Osteoblast (primary cell): ENCODE measurements at regions not wholly inside any gene's neighbourhood (a gene's known extent, or its start where the extent isn't known, plus 50 kb on each side); places are given as distances from the start of the nearest gene placed in this dataset.
"Not testable (repeated sequence)": the region's sequence is repeated elsewhere in the genome, so short reads cannot be mapped to it uniquely, and the experiment has no call there.

Experiments used
- DNase-seq: peaks from one replicate; pipeline ENCODE4 v3.0.0; 2011; ENCODE audit warnings: low spot score, mixed read lengths; ENCODE audit not compliant: insufficient read length; ENCODE audit errors: missing footprints
- H2AFZ ChIP-seq: 2 replicates; pipeline ENCODE4 v1.6.0; 2011; ENCODE audit warnings: mild to moderate bottlenecking, low read length
- H3K27ac ChIP-seq: 2 replicates; pipeline ENCODE4 v1.5.1; 2011; ENCODE audit warnings: mild to moderate bottlenecking, low read depth, low read length, moderate library complexity
- H3K27me3 ChIP-seq: 2 replicates; pipeline ENCODE4 v1.6.0; 2012; ENCODE audit warnings: mild to moderate bottlenecking, control low read depth, inconsistent platforms, low read length, moderate library complexity; ENCODE audit not compliant: insufficient read depth
- H3K36me3 ChIP-seq: 2 replicates; pipeline ENCODE4 v1.5.1; 2011; ENCODE audit warnings: mild to moderate bottlenecking, low read length, control low read depth, moderate library complexity; ENCODE audit not compliant: insufficient read depth
- H3K4me1 ChIP-seq: 2 replicates; pipeline ENCODE4 v1.5.1; 2011; ENCODE audit warnings: mild to moderate bottlenecking, low read length, control low read depth, moderate library complexity; ENCODE audit not compliant: insufficient read depth
- H3K4me2 ChIP-seq: 2 replicates; pipeline ENCODE4 v1.6.0; 2011; ENCODE audit warnings: mild to moderate bottlenecking, low read length; ENCODE audit not compliant: insufficient read depth
- H3K4me3 ChIP-seq: fragments of 200-600 bp; sonication (generic); 3 replicates; pipeline ENCODE4 v1.5.1; 2012; ENCODE audit warnings: mild to moderate bottlenecking, low read length, inconsistent platforms; ENCODE audit not compliant: insufficient read depth
- H3K79me2 ChIP-seq: 2 replicates; pipeline ENCODE4 v1.6.0; 2012; ENCODE audit warnings: mild to moderate bottlenecking, low read length, control low read depth, inconsistent platforms; ENCODE audit not compliant: insufficient read depth
- H3K9me3 ChIP-seq: 2 replicates; pipeline ENCODE4 v1.5.1; 2011; ENCODE audit warnings: low read depth, low read length, control low read depth
- H4K20me1 ChIP-seq: 2 replicates; pipeline ENCODE4 v1.6.0; 2012; ENCODE audit warnings: mild to moderate bottlenecking, low read length, control low read depth; ENCODE audit not compliant: insufficient read depth
- TF ChIP-seq, protein P1 (sequence below): IDR thresholded peaks from 2 replicates; pipeline ENCODE4 v1.5.1; 2011; ENCODE audit warnings: mild to moderate bottlenecking, low read depth, low read length, moderate library complexity; ENCODE audit errors: extremely low read depth

DNA sequence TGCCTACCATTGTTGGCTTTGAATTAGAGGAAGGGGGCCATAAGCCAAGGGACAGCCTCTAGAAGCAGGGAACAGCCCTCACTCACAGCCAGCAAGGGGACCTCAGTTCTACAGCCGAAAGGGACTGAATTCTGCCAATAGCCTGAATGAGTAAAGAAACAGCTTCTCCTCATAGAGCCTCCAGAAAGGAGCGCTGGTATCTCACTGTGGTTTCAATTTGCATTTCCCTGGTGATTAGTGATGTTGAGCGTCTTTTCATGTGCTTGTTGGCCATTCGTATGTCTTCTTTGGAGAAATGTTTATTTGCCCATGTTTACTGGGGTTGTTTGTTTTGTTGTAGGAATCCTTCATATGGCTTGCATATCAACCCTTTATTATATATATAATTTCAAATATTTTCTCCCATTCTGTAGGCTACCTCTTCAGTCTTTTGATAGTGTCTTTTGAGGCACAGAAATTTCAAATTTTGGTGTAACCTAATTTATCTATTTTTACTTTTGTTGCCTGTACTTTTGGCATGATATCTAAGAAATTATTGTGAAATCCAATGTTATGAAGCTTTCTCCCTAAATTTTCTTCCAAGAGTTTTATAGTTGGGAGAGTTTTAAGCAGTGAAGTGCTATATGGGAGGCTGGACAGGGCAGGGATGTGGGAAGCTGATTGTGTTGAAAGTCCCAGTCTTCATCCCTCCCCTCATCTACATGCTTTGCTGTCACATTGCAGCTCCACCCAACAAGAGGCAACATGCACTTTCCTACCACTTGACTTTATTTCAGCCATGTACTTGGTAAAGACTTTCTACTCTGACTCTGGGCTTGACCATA is 57.1 kb upstream of the GPCPD1 start:
- no peaks in the 10 kb centered on the region for H3K27me3 ChIP-seq
- no peaks in the 10 kb centered on the region for H3K36me3 ChIP-seq
- no peak overlapping the region for H3K27ac ChIP-seq
- H3K4me1 ChIP-seq: no peaks in the 10 kb centered on the region
- no peaks in the 10 kb centered on the region for H4K20me1 ChIP-seq
- DNase-seq: no peak
- no peak overlapping the region for H2AFZ ChIP-seq
- H3K79me2 ChIP-seq: no peaks in the 10 kb centered on the region
- no peak overlapping the region for H3K4me3 ChIP-seq
- no peak overlapping the region for H3K4me2 ChIP-seq
- H3K9me3 ChIP-seq: no peaks in the 10 kb centered on the region
- TF ChIP-seq, protein P1, sequence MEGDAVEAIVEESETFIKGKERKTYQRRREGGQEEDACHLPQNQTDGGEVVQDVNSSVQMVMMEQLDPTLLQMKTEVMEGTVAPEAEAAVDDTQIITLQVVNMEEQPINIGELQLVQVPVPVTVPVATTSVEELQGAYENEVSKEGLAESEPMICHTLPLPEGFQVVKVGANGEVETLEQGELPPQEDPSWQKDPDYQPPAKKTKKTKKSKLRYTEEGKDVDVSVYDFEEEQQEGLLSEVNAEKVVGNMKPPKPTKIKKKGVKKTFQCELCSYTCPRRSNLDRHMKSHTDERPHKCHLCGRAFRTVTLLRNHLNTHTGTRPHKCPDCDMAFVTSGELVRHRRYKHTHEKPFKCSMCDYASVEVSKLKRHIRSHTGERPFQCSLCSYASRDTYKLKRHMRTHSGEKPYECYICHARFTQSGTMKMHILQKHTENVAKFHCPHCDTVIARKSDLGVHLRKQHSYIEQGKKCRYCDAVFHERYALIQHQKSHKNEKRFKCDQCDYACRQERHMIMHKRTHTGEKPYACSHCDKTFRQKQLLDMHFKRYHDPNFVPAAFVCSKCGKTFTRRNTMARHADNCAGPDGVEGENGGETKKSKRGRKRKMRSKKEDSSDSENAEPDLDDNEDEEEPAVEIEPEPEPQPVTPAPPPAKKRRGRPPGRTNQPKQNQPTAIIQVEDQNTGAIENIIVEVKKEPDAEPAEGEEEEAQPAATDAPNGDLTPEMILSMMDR: no peak

DNA sequence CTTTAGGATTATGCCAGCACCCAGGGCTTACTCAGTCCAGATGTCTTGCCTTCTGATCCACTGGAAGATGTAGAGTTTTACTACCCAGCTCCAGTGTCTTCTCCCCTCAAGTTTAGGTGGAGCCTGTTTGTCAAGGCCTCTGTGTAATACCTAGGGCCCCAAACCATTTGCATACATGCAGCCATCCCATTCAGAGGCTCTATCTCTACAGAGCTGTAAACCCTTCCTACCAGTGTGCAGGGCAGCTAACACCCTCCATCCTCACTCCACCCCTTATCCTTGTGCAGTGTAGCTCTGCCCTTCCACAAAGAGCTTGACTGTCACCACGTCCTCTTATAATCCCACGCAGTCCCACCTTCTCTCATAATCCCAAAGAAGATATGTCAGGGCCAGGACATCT is 54.6 kb upstream of the GPCPD1 start:
- no peaks in the 10 kb centered on the region for H3K79me2 ChIP-seq
- TF ChIP-seq, protein P1: no peak
- H3K36me3 ChIP-seq: no peaks in the 10 kb centered on the region
- no peaks in the 10 kb centered on the region for H4K20me1 ChIP-seq
- no peak for DNase-seq
- H3K27ac ChIP-seq: no peak overlapping the region
- H3K4me1 ChIP-seq: no peaks in the 10 kb centered on the region
- no peak overlapping the region for H3K4me3 ChIP-seq
- no peak overlapping the region for H2AFZ ChIP-seq
- no peak overlapping the region for H3K4me2 ChIP-seq
- no peaks in the 10 kb centered on the region for H3K9me3 ChIP-seq
- no peaks in the 10 kb centered on the region for H3K27me3 ChIP-seq

DNA sequence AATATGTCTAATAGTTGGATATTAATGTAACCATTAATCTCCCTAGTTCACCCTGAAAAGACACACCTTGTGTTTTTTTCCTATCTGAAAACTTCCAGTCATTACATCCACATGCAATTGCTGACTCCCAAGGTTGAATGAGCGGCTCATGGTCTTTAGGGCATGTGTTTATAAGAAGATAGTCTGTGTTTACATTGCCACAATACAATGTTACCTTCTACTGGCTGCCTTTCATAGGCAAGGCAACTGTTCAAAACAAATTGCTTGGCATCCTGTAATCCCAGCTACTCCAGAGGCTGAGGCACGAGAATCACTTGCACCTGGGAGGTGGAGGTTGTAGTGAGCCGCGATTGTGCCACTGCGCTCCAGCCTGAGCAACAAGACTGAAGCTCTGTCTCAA is 52.6 kb upstream of the GPCPD1 start:
- Histone ChIP-seq H4K20me1 (no peaks in the 10 kb centered on the region), H3K9me3 (no peaks in the 10 kb centered on the region), H2AFZ (no peak overlapping the region), H3K27ac (no peak overlapping the region), H3K4me3 (no peak overlapping the region), H3K79me2 (no peaks in the 10 kb centered on the region), H3K4me1 (peaks cover 10% of the 10 kb centered on the region), H3K4me2 (no peak overlapping the region), H3K36me3 (no peaks in the 10 kb centered on the region), H3K27me3 (no peaks in the 10 kb centered on the region)
- TF ChIP-seq, protein P1: no peak
- no peak for DNase-seq

DNA sequence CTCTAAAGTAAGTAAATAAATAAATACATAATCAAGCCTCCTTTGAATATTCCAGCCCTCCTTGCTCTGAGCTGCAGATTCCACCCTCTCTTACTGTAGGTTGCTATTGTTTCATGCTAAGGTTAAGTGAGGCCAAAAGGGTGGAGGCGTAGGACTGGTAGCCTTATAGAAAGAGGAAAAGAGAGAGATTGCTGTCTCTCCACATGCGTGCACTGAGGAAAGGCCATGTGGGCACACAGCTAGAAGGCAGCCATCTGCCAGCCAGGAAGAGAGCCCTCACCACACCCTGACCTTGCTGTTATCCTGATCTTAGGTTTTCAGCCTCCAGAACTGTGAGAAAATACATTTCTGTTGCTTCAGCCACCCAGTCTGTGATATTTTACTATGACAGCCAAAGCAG is 52.0 kb upstream of the GPCPD1 start:
- DNase-seq: no peak
- TF ChIP-seq, protein P1: no peak
- Histone ChIP-seq H3K36me3 (no peaks in the 10 kb centered on the region), H3K4me3 (no peak overlapping the region), H4K20me1 (no peaks in the 10 kb centered on the region), H3K9me3 (no peaks in the 10 kb centered on the region), H3K4me2 (no peak overlapping the region), H3K27ac (no peak overlapping the region), H3K79me2 (no peaks in the 10 kb centered on the region), H3K27me3 (no peaks in the 10 kb centered on the region), H2AFZ (no peak overlapping the region), H3K4me1 (peaks cover 14% of the 10 kb centered on the region)

DNA sequence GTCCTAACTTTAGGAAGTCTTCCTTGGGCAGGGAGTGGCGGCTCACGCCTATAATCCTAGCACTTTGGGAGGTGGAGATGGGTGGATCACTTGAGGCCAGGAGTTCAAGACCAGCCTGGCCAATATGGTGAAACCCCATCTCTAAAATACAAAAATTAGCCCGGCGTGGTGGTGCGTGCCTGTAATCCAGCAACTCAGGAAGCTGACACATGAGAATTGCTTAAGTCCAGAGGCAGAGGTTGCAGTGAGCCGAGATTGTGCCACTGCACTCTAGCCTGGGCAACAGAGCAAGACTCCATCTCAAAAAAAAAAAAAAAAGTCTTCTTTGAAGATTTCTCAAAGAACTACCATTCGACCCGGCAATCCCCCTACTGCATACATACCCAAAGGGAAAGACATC is 50.0 kb upstream of the GPCPD1 start:
- H3K27ac ChIP-seq, H3K27me3 ChIP-seq, H3K9me3 ChIP-seq, H4K20me1 ChIP-seq, H3K4me3 ChIP-seq, DNase-seq, H2AFZ ChIP-seq, H3K36me3 ChIP-seq, H3K79me2 ChIP-seq, H3K4me2 ChIP-seq: not testable (repeated sequence)
- H3K4me1 ChIP-seq: peaks cover 25% of the 10 kb centered on the region
